ENCODE measurements at regions not wholly inside any gene's neighbourhood (a gene's known extent, or its start where the extent isn't known, plus 50 kb on each side); places are given as distances from the start of the nearest gene placed in this dataset.
"Not testable (repeated sequence)": the region's sequence is repeated elsewhere in the genome, so short reads cannot be mapped to it uniquely, and the experiment has no call there.

GRCh38 chr10:56298941-56299340, 62.1 kb downstream of the ZWINT start:
- no peak for DNase-seq (ENCODE audit: low spot score)

- DNase-seq (ENCODE audit: low spot score): no peak
These were observed 64.4 kb downstream of the ZWINT start for GRCh38 chr10:56296618-56297017.

- no peak for DNase-seq (ENCODE audit: low spot score)
These were observed 72.7 kb downstream of the ZWINT start for GRCh38 chr10:56288403-56288802.

GRCh38 chr10:56286096-56286495, 75.0 kb downstream of the ZWINT start:
- no peak for DNase-seq (ENCODE audit: low spot score)

GRCh38 chr10:56279270-56279669, 81.8 kb downstream of the ZWINT start:
- DNase-seq (ENCODE audit: low spot score): no peak

GRCh38 chr10:56269181-56269580, 91.9 kb downstream of the ZWINT start:
- no peak for DNase-seq (ENCODE audit: low spot score)

GRCh38 chr10:56266120-56266519, 94.9 kb downstream of the ZWINT start:
- DNase-seq (ENCODE audit: low spot score): no peak

- no peak for DNase-seq (ENCODE audit: low spot score)
These were observed 102.1 kb downstream of the ZWINT start for GRCh38 chr10:56258991-56259390.

- no peak for DNase-seq (ENCODE audit: low spot score)
These were observed 102.7 kb downstream of the ZWINT start for GRCh38 chr10:56258378-56258777.

GRCh38 chr10:56255298-56255697, 105.8 kb downstream of the ZWINT start:
- DNase-seq (ENCODE audit: low spot score): no peak

- no peak for DNase-seq (ENCODE audit: low spot score)
These were observed 120.6 kb downstream of the ZWINT start for GRCh38 chr10:56240471-56240870.

- no peak for DNase-seq (ENCODE audit: low spot score)
These were observed 129.6 kb downstream of the ZWINT start for GRCh38 chr10:56231436-56231835.

GRCh38 chr10:56222237-56222636, 138.8 kb downstream of the ZWINT start:
- DNase-seq (ENCODE audit: low spot score): no peak

GRCh38 chr10:56212951-56213350, 148.1 kb downstream of the ZWINT start:
- no peak for DNase-seq (ENCODE audit: low spot score)

- no peak for DNase-seq (ENCODE audit: low spot score)
These were observed 179.5 kb downstream of the ZWINT start for GRCh38 chr10:56181607-56182006.

- no peak for DNase-seq (ENCODE audit: low spot score)
These were observed 182.8 kb downstream of the ZWINT start for GRCh38 chr10:56178210-56178609.

- not testable (repeated sequence) for DNase-seq (ENCODE audit: low spot score)
These were observed 206.0 kb downstream of the ZWINT start for GRCh38 chr10:56155091-56155513.

- no peak for DNase-seq (ENCODE audit: low spot score)
These were observed 214.3 kb downstream of the ZWINT start for GRCh38 chr10:56146806-56147205.

GRCh38 chr10:56142092-56142728, 218.8 kb downstream of the ZWINT start:
- no peak for DNase-seq (ENCODE audit: low spot score)

GRCh38 chr10:56139405-56139804, 221.7 kb downstream of the ZWINT start:
- no peak for DNase-seq (ENCODE audit: low spot score)

- DNase-seq (ENCODE audit: low spot score): no peak
These were observed 225.2 kb downstream of the ZWINT start for GRCh38 chr10:56135828-56136227.

GRCh38 chr10:56123247-56123646, 237.8 kb downstream of the ZWINT start:
- DNase-seq (ENCODE audit: low spot score): no peak

GRCh38 chr10:56116684-56117083, 244.4 kb downstream of the ZWINT start:
- no peak for DNase-seq (ENCODE audit: low spot score)

- no peak for DNase-seq (ENCODE audit: low spot score)
These were observed 251.6 kb downstream of the ZWINT start for GRCh38 chr10:56109454-56109853.
